Keratinocyte (primary cell): ENCODE measurements at regions not wholly inside any gene's neighbourhood (a gene's known extent, or its start where the extent isn't known, plus 50 kb on each side); places are given as distances from the start of the nearest gene placed in this dataset.

Source experiments
- EZH2 ChIP-seq: IDR thresholded peaks from one replicate; pipeline ENCODE4 v1.6.1; 2012; ENCODE audit warnings: inconsistent platforms, mild to moderate bottlenecking, low read length, moderate library complexity
- TF ChIP-seq, protein P1 (sequence below), 3 experiments: IDR thresholded peaks in 1 of 3; conservative IDR thresholded peaks in 1 of 3; optimal IDR thresholded peaks in 1 of 3; 2 replicates in 2 of 3; 3 replicates in 1 of 3; pipeline versions ENCODE3 to v1.5.1; 2011; ENCODE audit warnings: low read length in 3 of 3, mild to moderate bottlenecking in 3 of 3, moderate library complexity in 2 of 3, control low read depth in 1 of 3, inconsistent platforms in 1 of 3; ENCODE audit not compliant: insufficient read depth in 2 of 3; ENCODE audit errors: extremely low read depth in 1 of 3

DNA sequence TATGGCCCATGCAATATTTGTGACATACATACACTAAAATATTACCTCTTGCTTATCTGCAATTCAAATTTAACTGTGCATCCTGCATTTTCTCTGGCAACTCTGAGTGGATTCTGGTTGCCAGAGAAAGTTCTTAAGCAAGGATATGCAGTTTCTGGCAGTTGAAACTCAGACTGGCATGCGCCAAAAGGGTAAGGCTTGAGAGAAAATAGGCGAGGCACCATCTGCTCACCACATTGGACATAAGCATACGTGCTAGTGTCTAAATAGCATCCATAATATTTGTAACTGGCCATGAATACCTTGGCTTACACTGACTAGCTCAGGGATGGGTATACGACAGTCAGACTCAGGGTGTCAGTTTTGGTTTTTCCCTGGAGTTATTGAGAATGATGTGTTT, 465.1 kb downstream of the DOK5 start:
- TF ChIP-seq, protein P1, sequence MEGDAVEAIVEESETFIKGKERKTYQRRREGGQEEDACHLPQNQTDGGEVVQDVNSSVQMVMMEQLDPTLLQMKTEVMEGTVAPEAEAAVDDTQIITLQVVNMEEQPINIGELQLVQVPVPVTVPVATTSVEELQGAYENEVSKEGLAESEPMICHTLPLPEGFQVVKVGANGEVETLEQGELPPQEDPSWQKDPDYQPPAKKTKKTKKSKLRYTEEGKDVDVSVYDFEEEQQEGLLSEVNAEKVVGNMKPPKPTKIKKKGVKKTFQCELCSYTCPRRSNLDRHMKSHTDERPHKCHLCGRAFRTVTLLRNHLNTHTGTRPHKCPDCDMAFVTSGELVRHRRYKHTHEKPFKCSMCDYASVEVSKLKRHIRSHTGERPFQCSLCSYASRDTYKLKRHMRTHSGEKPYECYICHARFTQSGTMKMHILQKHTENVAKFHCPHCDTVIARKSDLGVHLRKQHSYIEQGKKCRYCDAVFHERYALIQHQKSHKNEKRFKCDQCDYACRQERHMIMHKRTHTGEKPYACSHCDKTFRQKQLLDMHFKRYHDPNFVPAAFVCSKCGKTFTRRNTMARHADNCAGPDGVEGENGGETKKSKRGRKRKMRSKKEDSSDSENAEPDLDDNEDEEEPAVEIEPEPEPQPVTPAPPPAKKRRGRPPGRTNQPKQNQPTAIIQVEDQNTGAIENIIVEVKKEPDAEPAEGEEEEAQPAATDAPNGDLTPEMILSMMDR (optimal IDR thresholded peaks at IDR 0.05 in 1 of 3, IDR thresholded peaks at IDR 0.05 in 1 of 3, conservative IDR thresholded peaks at IDR 0.05 in 1 of 3; ENCODE audit: extremely low read depth in 1 of 3, insufficient read depth in 2 of 3, low read length in 3 of 3), result no peak
- no peak for TF ChIP-seq EZH2
